ENCODE measurements at regions not wholly inside any gene's neighbourhood (a gene's known extent, or its start where the extent isn't known, plus 50 kb on each side); places are given as distances from the start of the nearest gene placed in this dataset.
A peak's percentile ranks its signal among the peaks of the same experiment; 100 is the strongest.

DNA sequence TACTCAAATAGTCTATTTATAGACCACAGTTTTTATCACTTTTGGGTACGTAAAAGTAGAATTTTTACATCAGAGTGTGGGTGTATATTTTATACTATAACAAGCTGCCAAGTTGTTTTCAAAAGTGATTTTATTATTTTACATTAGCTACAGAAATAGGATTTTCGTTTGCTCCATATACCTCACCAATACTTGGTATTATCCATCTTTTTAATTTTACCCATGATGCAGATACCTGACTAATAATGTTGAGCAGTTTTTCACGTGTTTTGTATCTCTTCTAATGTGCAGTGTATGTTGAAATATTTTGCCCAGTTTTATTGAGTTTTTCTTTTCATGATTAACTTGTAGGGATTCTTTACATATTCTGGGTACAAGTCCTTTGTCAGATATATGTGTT, 379.8 kb downstream of the MATN1 start:
- H3K4me1 ChIP-seq (ENCODE audit: control insufficient read depth, insufficient read depth, low read length), result no peaks in the 10 kb centered on the region
- WGBS, 2 experiments (ENCODE audit: insufficient coverage in 1 of 2, insufficient read length in 1 of 2), result 80% methylated on average over 2 of the region's 3 CpGs; no CpG with 5 or more reads in 1 of the 2 experiments
- H3K27ac Mint-ChIP-seq, result no peak overlapping the region
- no peak overlapping the region for H3K4me3 ChIP-seq (ENCODE audit: low read length)
- H3K27me3 ChIP-seq (ENCODE audit: control insufficient read depth, insufficient read depth, low read length, poor library complexity, severe bottlenecking), result no peaks in the 10 kb centered on the region
- DNase-seq, result no peak
- peaks cover 16% of the 10 kb centered on the region for H3K9me3 Mint-ChIP-seq
- no peak overlapping the region for H3K9ac ChIP-seq (ENCODE audit: extremely low read depth, low read length, poor library complexity, severe bottlenecking)
- H3K4me1 Mint-ChIP-seq, result peaks cover 11% of the 10 kb centered on the region
- H3K4me3 Mint-ChIP-seq, result no peak overlapping the region
- no peak overlapping the region for H3K27ac ChIP-seq (ENCODE audit: low read depth, low read length)
- H3K36me3 Mint-ChIP-seq (ENCODE audit: low read depth), result peaks cover 5% of the 10 kb centered on the region
- H3K27me3 Mint-ChIP-seq (ENCODE audit: insufficient read depth), result peaks cover 4% of the 10 kb centered on the region
- no peaks in the 10 kb centered on the region for H3K36me3 ChIP-seq (ENCODE audit: control insufficient read depth, insufficient read depth, low read length)
- TF ChIP-seq, protein P1, sequence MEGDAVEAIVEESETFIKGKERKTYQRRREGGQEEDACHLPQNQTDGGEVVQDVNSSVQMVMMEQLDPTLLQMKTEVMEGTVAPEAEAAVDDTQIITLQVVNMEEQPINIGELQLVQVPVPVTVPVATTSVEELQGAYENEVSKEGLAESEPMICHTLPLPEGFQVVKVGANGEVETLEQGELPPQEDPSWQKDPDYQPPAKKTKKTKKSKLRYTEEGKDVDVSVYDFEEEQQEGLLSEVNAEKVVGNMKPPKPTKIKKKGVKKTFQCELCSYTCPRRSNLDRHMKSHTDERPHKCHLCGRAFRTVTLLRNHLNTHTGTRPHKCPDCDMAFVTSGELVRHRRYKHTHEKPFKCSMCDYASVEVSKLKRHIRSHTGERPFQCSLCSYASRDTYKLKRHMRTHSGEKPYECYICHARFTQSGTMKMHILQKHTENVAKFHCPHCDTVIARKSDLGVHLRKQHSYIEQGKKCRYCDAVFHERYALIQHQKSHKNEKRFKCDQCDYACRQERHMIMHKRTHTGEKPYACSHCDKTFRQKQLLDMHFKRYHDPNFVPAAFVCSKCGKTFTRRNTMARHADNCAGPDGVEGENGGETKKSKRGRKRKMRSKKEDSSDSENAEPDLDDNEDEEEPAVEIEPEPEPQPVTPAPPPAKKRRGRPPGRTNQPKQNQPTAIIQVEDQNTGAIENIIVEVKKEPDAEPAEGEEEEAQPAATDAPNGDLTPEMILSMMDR (conservative IDR thresholded peaks at IDR 0.05), result no peak
- peaks cover 27% of the 10 kb centered on the region for H3K9me3 ChIP-seq (ENCODE audit: control insufficient read depth, low read length)

DNA sequence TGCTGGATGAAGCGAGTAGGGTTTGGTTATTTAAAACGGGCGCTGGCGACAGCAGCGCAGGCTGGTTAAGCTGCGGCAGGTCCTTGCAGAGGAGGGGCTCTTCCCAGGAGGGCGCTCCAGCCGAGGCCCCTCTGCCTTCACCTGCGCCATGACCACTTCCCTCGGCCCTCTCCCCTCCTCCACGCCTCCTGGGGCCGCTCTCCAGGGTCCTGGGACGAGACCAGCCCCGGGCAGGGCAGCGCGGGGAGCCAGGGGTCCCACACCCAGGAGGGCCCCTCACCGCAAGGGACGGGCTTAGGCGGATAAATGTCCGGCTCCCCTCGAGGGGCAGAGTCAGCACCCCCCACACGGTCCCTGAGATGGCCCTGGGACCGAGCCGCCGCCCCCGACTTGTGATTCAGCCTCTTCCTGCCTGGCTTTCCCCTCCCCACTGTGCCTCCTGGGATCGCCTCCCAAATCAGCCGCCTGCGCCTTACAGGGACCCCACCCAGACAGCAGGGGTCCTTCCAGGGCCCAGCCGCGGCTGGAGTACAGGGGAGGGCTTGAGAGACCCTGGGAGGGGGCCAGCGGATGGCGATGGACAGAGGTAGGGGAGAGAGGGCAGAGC, 380.7 kb downstream of the MATN1 start:
- H3K9ac ChIP-seq (ENCODE audit: extremely low read depth, low read length, poor library complexity, severe bottlenecking), result no peak overlapping the region
- peaks cover 6% of the 10 kb centered on the region for H3K9me3 Mint-ChIP-seq
- no peaks in the 10 kb centered on the region for H3K27me3 ChIP-seq (ENCODE audit: control insufficient read depth, insufficient read depth, low read length, poor library complexity, severe bottlenecking)
- H3K36me3 ChIP-seq (ENCODE audit: control insufficient read depth, insufficient read depth, low read length), result no peaks in the 10 kb centered on the region
- H3K27me3 Mint-ChIP-seq (ENCODE audit: insufficient read depth), result peaks cover 4% of the 10 kb centered on the region
- peak; percentile 87 for DNase-seq
- 34 to 63% methylated on average over 3 to 31 of the region's 33 CpGs for WGBS, 2 experiments (ENCODE audit: insufficient coverage in 1 of 2, insufficient read length in 1 of 2)
- H3K9me3 ChIP-seq (ENCODE audit: control insufficient read depth, low read length), result peaks cover 17% of the 10 kb centered on the region
- H3K36me3 Mint-ChIP-seq (ENCODE audit: low read depth), result no peaks in the 10 kb centered on the region
- no peak overlapping the region for H3K27ac Mint-ChIP-seq
- H3K4me3 Mint-ChIP-seq, result peak overlapping the region; percentile 35
- H3K4me3 ChIP-seq (ENCODE audit: low read length), result no peak overlapping the region
- H3K4me1 Mint-ChIP-seq, result peaks cover 11% of the 10 kb centered on the region
- TF ChIP-seq, protein P1 (conservative IDR thresholded peaks at IDR 0.05), result no peak
- no peak overlapping the region for H3K27ac ChIP-seq (ENCODE audit: low read depth, low read length)
- no peaks in the 10 kb centered on the region for H3K4me1 ChIP-seq (ENCODE audit: control insufficient read depth, insufficient read depth, low read length)

- 96 to 100% methylated on average over 3 of the region's 3 CpGs for WGBS, 2 experiments (ENCODE audit: insufficient coverage in 1 of 2, insufficient read length in 1 of 2)
- Mint-ChIP-seq H3K27me3 (ENCODE audit: insufficient read depth) (peaks cover 4% of the 10 kb centered on the region), H3K9me3 (peaks cover 3% of the 10 kb centered on the region), H3K36me3 (ENCODE audit: low read depth) (no peaks in the 10 kb centered on the region), H3K4me3 (no peak overlapping the region), H3K27ac (no peak overlapping the region), H3K4me1 (peaks cover 4% of the 10 kb centered on the region)
- TF ChIP-seq, protein P1 (conservative IDR thresholded peaks at IDR 0.05), result peak; percentile 67
- no peaks in the 10 kb centered on the region for H3K36me3 ChIP-seq (ENCODE audit: control insufficient read depth, insufficient read depth, low read length)
- H3K27ac ChIP-seq (ENCODE audit: low read depth, low read length), result no peak overlapping the region
- H3K4me1 ChIP-seq (ENCODE audit: control insufficient read depth, insufficient read depth, low read length), result no peaks in the 10 kb centered on the region
- H3K4me3 ChIP-seq (ENCODE audit: low read length), result no peak overlapping the region
- H3K27me3 ChIP-seq (ENCODE audit: control insufficient read depth, insufficient read depth, low read length, poor library complexity, severe bottlenecking), result no peaks in the 10 kb centered on the region
- no peak overlapping the region for H3K9ac ChIP-seq (ENCODE audit: extremely low read depth, low read length, poor library complexity, severe bottlenecking)
- peaks cover 14% of the 10 kb centered on the region for H3K9me3 ChIP-seq (ENCODE audit: control insufficient read depth, low read length)
- DNase-seq, result peak; percentile 35
Measured at GRCh38 chr1:30340934-30341333, 382.5 kb downstream of the MATN1 start.

Data from endodermal cell (in vitro differentiated cells).